ENCODE measurements at regions not wholly inside any gene's neighbourhood (a gene's known extent, or its start where the extent isn't known, plus 50 kb on each side); places are given as distances from the start of the nearest gene placed in this dataset.

- TF ChIP-seq EZH2 (IDR thresholded peaks at IDR 0.05; ENCODE audit: low read depth, unreplicated experiment) (no peak), NANOG (IDR thresholded peaks at IDR 0.05; ENCODE audit: borderline replicate concordance) (no peak), STAT1 (IDR thresholded peaks at IDR 0.05; ENCODE audit: unreplicated experiment) (no peak), JUNB (IDR thresholded peaks at IDR 0.05; ENCODE audit: unreplicated experiment) (no peak), EZH2phosphoT487 (IDR thresholded peaks at IDR 0.05; ENCODE audit: unreplicated experiment) (no peak), CTCF (conservative IDR thresholded peaks at IDR 0.05; ENCODE audit: low read depth in 2 of 2) (no peak), POLR2AphosphoS5 (IDR thresholded peaks at IDR 0.05; ENCODE audit: low read depth) (no peak), ETS1 (IDR thresholded peaks at IDR 0.05) (no peak), ZNF114 (CRISPR knock-in tag; IDR thresholded peaks at IDR 0.05) (no peak)
Measured at GRCh38 chr1:212228591-212229119, 56.6 kb upstream of the PPP2R5A start (continued).

GRCh38 chr1:212229654-212230053, 55.6 kb upstream of the PPP2R5A start:
- Histone ChIP-seq H3K4me3 (no peak overlapping the region), H3K9me2 (ENCODE audit: insufficient read depth) (no peaks in the 10 kb centered on the region), H3F3A (replicated peaks; ENCODE audit: low read depth) (no peaks in the 10 kb centered on the region), H3K27ac (ENCODE audit: low read depth) (no peak overlapping the region), H3K79me2 (replicated peaks; ENCODE audit: insufficient read depth) (no peaks in the 10 kb centered on the region), H3K27me3 (ENCODE audit: insufficient read depth) (no peaks in the 10 kb centered on the region), H3K4me2 (no peak overlapping the region), H3K36me3 (ENCODE audit: insufficient read depth) (no peaks in the 10 kb centered on the region), H3K4me1 (ENCODE audit: insufficient read depth) (peaks cover 7% of the 10 kb centered on the region; the same call in 1 of the 2 replicates), H2AFZ (no peak overlapping the region), H4K20me1 (replicated peaks; ENCODE audit: insufficient read depth) (no peaks in the 10 kb centered on the region)
- no peaks in the 10 kb centered on the region for H3K9me3 Mint-ChIP-seq
- no peaks in the 10 kb centered on the region for H3K36me3 Mint-ChIP-seq (ENCODE audit: low read depth)
- peaks cover 7% of the 10 kb centered on the region for H3K27me3 Mint-ChIP-seq (ENCODE audit: insufficient read depth, low read depth, poor library complexity)
- H3K4me1 Mint-ChIP-seq: peaks cover 9% of the 10 kb centered on the region
- no peak overlapping the region for H3K27ac Mint-ChIP-seq
- DNase-seq (ENCODE audit: low spot score) (no peak), ATAC-seq (no peak)
- H3K4me3 Mint-ChIP-seq: no peak overlapping the region
- TF ChIP-seq CREB1 (CRISPR knock-in tag; IDR thresholded peaks at IDR 0.05; ENCODE audit: low read depth) (no peak), ZNF331 (CRISPR knock-in tag; IDR thresholded peaks at IDR 0.05; ENCODE audit: low read depth) (no peak), ETS1 (IDR thresholded peaks at IDR 0.05) (no peak), JUNB (IDR thresholded peaks at IDR 0.05; ENCODE audit: unreplicated experiment) (no peak), STAT1 (IDR thresholded peaks at IDR 0.05; ENCODE audit: unreplicated experiment) (no peak), NANOG (IDR thresholded peaks at IDR 0.05; ENCODE audit: borderline replicate concordance) (no peak)
- TF ChIP-seq, protein P1, sequence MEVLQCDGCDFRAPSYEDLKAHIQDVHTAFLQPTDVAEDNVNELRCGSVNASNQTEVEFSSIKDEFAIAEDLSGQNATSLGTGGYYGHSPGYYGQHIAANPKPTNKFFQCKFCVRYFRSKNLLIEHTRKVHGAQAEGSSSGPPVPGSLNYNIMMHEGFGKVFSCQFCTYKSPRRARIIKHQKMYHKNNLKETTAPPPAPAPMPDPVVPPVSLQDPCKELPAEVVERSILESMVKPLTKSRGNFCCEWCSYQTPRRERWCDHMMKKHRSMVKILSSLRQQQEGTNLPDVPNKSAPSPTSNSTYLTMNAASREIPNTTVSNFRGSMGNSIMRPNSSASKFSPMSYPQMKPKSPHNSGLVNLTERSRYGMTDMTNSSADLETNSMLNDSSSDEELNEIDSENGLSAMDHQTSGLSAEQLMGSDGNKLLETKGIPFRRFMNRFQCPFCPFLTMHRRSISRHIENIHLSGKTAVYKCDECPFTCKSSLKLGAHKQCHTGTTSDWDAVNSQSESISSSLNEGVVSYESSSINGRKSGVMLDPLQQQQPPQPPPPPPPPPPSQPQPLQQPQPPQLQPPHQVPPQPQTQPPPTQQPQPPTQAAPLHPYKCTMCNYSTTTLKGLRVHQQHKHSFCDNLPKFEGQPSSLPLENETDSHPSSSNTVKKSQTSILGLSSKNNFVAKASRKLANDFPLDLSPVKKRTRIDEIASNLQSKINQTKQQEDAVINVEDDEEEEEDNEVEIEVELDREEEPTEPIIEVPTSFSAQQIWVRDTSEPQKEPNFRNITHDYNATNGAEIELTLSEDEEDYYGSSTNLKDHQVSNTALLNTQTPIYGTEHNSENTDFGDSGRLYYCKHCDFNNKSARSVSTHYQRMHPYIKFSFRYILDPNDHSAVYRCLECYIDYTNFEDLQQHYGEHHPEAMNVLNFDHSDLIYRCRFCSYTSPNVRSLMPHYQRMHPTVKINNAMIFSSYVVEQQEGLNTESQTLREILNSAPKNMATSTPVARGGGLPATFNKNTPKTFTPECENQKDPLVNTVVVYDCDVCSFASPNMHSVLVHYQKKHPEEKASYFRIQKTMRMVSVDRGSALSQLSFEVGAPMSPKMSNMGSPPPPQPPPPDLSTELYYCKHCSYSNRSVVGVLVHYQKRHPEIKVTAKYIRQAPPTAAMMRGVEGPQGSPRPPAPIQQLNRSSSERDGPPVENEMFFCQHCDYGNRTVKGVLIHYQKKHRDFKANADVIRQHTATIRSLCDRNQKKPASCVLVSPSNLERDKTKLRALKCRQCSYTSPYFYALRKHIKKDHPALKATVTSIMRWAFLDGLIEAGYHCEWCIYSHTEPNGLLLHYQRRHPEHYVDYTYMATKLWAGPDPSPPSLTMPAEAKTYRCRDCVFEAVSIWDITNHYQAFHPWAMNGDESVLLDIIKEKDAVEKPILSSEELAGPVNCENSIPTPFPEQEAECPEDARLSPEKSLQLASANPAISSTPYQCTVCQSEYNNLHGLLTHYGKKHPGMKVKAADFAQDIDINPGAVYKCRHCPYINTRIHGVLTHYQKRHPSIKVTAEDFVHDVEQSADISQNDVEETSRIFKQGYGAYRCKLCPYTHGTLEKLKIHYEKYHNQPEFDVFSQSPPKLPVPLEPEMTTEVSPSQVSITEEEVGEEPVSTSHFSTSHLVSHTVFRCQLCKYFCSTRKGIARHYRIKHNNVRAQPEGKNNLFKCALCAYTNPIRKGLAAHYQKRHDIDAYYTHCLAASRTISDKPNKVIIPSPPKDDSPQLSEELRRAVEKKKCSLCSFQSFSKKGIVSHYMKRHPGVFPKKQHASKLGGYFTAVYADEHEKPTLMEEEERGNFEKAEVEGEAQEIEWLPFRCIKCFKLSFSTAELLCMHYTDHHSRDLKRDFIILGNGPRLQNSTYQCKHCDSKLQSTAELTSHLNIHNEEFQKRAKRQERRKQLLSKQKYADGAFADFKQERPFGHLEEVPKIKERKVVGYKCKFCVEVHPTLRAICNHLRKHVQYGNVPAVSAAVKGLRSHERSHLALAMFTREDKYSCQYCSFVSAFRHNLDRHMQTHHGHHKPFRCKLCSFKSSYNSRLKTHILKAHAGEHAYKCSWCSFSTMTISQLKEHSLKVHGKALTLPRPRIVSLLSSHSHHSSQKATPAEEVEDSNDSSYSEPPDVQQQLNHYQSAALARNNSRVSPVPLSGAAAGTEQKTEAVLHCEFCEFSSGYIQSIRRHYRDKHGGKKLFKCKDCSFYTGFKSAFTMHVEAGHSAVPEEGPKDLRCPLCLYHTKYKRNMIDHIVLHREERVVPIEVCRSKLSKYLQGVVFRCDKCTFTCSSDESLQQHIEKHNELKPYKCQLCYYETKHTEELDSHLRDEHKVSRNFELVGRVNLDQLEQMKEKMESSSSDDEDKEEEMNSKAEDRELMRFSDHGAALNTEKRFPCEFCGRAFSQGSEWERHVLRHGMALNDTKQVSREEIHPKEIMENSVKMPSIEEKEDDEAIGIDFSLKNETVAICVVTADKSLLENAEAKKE (CRISPR knock-in tag; IDR thresholded peaks at IDR 0.05): no peak
